ENCODE measurements at regions not wholly inside any gene's neighbourhood (a gene's known extent, or its start where the extent isn't known, plus 50 kb on each side); places are given as distances from the start of the nearest gene placed in this dataset.

DNA sequence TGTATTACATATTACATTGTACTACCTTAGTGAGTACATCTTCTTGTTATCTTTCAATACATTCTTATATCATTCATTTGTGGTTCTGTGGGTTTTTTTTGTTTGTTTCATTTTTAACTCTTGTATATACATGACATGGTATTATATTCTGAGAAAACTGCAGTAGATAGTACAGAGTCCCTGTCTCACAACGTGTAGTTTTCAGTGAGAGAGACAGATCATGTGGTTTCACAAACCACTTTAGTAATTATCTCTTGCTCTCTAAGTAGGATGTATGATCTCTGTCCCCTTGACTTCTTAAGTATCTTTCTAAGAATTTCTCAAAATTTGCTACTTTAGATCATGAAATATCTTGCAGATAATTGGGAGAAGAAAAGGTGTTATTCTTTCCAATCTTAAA lies 745.9 kb upstream of the CDH9 start:
- H3K36me3 Mint-ChIP-seq (ENCODE audit: insufficient read depth in 1 of 3, low read depth in 3 of 3): no peaks in the 10 kb centered on the region; a peak in 1 of 7 replicates
- H3K18ac ChIP-seq (ENCODE audit: insufficient read length, low read depth, low read length): no peak overlapping the region
- no peak overlapping the region for H3K27ac ChIP-seq (ENCODE audit: insufficient read length, low read depth, low read length)
- no peak overlapping the region for H2BK5ac ChIP-seq (ENCODE audit: insufficient read length, low read length)
- TF ChIP-seq, protein P1, sequence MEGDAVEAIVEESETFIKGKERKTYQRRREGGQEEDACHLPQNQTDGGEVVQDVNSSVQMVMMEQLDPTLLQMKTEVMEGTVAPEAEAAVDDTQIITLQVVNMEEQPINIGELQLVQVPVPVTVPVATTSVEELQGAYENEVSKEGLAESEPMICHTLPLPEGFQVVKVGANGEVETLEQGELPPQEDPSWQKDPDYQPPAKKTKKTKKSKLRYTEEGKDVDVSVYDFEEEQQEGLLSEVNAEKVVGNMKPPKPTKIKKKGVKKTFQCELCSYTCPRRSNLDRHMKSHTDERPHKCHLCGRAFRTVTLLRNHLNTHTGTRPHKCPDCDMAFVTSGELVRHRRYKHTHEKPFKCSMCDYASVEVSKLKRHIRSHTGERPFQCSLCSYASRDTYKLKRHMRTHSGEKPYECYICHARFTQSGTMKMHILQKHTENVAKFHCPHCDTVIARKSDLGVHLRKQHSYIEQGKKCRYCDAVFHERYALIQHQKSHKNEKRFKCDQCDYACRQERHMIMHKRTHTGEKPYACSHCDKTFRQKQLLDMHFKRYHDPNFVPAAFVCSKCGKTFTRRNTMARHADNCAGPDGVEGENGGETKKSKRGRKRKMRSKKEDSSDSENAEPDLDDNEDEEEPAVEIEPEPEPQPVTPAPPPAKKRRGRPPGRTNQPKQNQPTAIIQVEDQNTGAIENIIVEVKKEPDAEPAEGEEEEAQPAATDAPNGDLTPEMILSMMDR (conservative IDR thresholded peaks at IDR 0.05): no peak
- H2BK12ac ChIP-seq (ENCODE audit: insufficient read length, low read depth, low read length): no peak overlapping the region
- H2AFZ ChIP-seq (ENCODE audit: low read length): no peak overlapping the region
- no peak overlapping the region for H3K56ac ChIP-seq (ENCODE audit: insufficient read length, low read depth, low read length)
- no peak overlapping the region for H3K23ac ChIP-seq (ENCODE audit: insufficient read length, low read depth, low read length)
- H4K20me1 ChIP-seq (ENCODE audit: control insufficient read depth, insufficient read depth, insufficient read length): no peaks in the 10 kb centered on the region
- H3K4me1 ChIP-seq (ENCODE audit: insufficient read depth, low read length): no peaks in the 10 kb centered on the region
- H4K91ac ChIP-seq (ENCODE audit: insufficient read length, low read depth, low read length): no peak overlapping the region
- H2BK20ac ChIP-seq (ENCODE audit: low read depth, low read length, poor library complexity, severe bottlenecking): no peak overlapping the region
- no peak overlapping the region for H3K4ac ChIP-seq (ENCODE audit: low read depth, low read length)
- no peaks in the 10 kb centered on the region for H3K27me3 Mint-ChIP-seq (ENCODE audit: low read depth)
- no peaks in the 10 kb centered on the region for H3K23me2 ChIP-seq (ENCODE audit: insufficient read length, low read depth, low read length, poor library complexity, severe bottlenecking)
- H4K5ac ChIP-seq (ENCODE audit: insufficient read length, low read depth, low read length): no peak overlapping the region
- WGBS (ENCODE audit: extremely low coverage, insufficient read length, low lambda C conversion rate): no CpG with 5 or more reads among the region's 1 CpG
- DNase-seq: no peak
- no peaks in the 10 kb centered on the region for H3K27me3 ChIP-seq (ENCODE audit: insufficient read depth, low read length)
- H2AK5ac ChIP-seq (ENCODE audit: insufficient read length, low read length): no peak overlapping the region
- H3K14ac ChIP-seq (ENCODE audit: insufficient read depth, low read length): no peak overlapping the region
- H3K4me2 ChIP-seq (ENCODE audit: insufficient read depth, insufficient read length, low read length): no peak overlapping the region
- H3K9me3 ChIP-seq (ENCODE audit: control insufficient read depth, low read depth, low read length): no peaks in the 10 kb centered on the region
- no peaks in the 10 kb centered on the region for H3K79me2 ChIP-seq (ENCODE audit: insufficient read depth, low read length)
- H3K79me1 ChIP-seq (ENCODE audit: insufficient read depth, low read depth, low read length, poor library complexity, severe bottlenecking): no peaks in the 10 kb centered on the region
- H3K9me3 Mint-ChIP-seq: no peaks in the 10 kb centered on the region
- no peak overlapping the region for H2BK120ac ChIP-seq (ENCODE audit: low read depth, low read length, poor library complexity, severe bottlenecking)
- H3K4me3 Mint-ChIP-seq: no peak overlapping the region
- no peak overlapping the region for H3T11ph ChIP-seq (ENCODE audit: low read length)
- no peak overlapping the region for H4K8ac ChIP-seq (replicated peaks; ENCODE audit: insufficient read length, low read depth, low read length)
- no peak overlapping the region for H3K9ac ChIP-seq (ENCODE audit: extremely low read depth, insufficient read length, low read length)
- H2BK15ac ChIP-seq (ENCODE audit: low read depth, low read length): no peak overlapping the region
- H3K27ac Mint-ChIP-seq: no peak overlapping the region
- H3K4me1 Mint-ChIP-seq: no peaks in the 10 kb centered on the region

All from H9 (cell line).